C4-2B (cell line): ENCODE measurements at regions not wholly inside any gene's neighbourhood (a gene's known extent, or its start where the extent isn't known, plus 50 kb on each side); places are given as distances from the start of the nearest gene placed in this dataset.

Experiments
- H3K27ac ChIP-seq: fragments of 450-650 bp; 2 replicates; pipeline ENCODE4 v1.5.1; 2017
- ZFX ChIP-seq: fragments of 450-650 bp; IDR thresholded peaks from 2 replicates; pipeline ENCODE4 v1.6.1; 2017
- TF ChIP-seq, protein P1 (sequence below): fragments of 450-650 bp; conservative IDR thresholded peaks from 2 replicates; pipeline ENCODE4 v1.5.1; 2017; ENCODE audit warnings: mild to moderate bottlenecking

DNA sequence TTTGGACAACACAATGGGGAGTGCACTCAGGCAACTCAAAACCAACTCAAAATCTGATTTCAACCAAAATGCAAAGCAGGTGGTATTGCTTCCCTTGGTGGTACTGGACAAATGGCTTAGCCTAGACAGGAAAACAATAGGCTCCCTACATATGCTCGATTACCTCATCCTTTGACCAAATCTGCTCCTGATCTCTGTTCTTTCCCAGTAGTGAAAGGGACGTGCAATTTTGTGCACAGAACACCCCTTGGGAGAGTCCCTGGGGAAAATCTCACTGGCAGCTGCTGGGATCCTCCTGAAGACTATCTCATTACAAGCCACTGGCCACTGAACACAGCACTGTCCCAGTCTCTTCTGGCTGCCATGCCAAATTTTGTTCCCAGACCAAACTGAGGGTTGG, 149.2 kb upstream of the VSTM2A start:
- TF ChIP-seq, protein P1, sequence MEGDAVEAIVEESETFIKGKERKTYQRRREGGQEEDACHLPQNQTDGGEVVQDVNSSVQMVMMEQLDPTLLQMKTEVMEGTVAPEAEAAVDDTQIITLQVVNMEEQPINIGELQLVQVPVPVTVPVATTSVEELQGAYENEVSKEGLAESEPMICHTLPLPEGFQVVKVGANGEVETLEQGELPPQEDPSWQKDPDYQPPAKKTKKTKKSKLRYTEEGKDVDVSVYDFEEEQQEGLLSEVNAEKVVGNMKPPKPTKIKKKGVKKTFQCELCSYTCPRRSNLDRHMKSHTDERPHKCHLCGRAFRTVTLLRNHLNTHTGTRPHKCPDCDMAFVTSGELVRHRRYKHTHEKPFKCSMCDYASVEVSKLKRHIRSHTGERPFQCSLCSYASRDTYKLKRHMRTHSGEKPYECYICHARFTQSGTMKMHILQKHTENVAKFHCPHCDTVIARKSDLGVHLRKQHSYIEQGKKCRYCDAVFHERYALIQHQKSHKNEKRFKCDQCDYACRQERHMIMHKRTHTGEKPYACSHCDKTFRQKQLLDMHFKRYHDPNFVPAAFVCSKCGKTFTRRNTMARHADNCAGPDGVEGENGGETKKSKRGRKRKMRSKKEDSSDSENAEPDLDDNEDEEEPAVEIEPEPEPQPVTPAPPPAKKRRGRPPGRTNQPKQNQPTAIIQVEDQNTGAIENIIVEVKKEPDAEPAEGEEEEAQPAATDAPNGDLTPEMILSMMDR: no peak
- H3K27ac ChIP-seq: no peak overlapping the region

DNA sequence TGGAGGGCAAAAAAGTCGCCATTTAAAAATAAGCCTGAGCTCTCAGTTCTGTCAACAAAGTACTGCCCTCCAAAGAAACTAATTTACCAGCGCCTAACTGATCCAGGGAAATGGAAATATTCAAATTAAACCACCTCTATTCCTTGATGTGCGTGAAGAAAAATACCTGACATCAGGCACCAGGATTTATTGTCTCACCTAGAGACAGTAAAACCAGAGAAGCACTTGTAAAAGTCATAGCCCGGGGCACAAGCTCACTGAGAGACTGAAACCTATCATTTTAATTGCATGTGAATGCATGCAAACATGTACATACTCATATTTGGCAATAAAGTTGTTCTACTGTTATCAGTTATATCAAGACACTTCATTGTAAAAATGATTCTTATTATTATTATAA, 147.3 kb upstream of the VSTM2A start:
- TF ChIP-seq ZFX: no peak
- TF ChIP-seq, protein P1: no peak
- H3K27ac ChIP-seq: no peak overlapping the region

DNA sequence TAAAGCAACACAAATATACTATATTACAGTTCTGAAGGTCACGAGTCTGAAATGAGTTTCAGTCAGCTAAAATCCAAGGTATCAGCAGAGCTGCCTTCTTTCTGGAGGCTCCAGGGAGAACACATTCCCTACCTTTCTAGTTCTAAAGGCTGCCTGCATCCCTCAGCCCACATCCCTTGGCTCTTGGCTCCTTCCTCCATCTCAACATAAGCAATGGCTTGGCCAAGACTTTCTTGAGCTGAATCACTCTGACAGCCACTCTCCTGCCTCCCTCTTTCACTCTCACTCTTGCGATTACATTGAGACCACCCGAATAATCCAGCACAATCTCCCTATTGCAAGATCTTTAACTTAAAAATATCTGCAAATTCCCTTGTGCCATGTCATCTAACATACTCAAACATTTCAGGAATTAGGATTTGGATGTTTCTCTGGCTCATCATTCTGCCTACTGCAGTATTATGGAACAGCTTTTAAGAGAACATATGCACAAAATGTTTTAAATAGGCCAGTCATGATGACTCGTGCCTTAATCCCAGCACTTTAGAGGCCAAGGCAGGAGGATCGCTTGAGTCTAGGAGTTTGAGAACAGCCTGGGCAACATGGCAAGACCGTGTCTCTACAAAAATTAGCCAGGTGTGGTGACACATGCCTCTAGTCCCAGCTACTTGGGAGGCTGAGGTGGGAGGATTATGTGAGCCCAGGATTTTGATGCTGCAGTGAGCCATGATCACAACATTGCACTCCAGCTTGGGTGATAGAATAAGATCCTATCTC, 144.2 kb upstream of the VSTM2A start:
- TF ChIP-seq, protein P1: no peak
- TF ChIP-seq ZFX: no peak
- H3K27ac ChIP-seq: no peak overlapping the region

DNA sequence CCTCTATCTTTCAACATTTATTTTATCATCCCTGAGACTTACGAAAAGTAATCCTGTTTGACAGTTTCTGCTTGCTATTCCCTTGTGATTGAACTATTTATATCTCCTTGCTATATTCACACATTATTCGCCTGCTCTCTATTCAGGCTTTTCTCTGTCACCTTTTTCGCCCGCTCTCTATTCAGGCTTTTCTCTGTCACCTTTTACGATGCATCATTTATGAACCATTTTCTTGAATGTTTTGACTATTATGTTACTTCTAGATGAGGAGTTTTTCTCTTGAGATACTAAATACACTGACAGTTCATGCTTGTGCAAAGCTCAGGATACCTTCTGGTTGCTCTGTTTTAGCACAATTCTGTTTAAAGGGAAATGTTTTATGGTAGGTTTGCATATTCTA, 143.3 kb upstream of the VSTM2A start:
- TF ChIP-seq ZFX: no peak
- TF ChIP-seq, protein P1: no peak
- no peak overlapping the region for H3K27ac ChIP-seq

DNA sequence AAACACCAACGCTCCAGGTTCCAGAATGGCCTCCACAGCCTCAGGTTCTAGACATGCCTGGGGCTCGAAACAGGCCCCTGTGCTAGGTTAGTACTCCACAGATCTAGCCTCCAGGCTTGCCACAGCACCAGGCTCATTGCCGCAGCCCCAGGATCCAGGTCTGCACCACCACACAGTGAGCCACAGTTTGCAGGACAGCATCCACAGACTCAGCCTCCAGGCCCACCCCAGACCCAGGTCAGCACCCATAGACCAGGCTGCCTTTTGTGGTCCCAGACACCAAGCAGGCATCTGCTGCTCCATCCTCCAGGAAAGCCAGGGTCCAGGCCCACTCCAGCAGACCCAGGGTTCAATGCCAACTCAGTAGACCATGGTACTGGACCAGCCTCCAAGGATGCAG, 132.3 kb upstream of the VSTM2A start:
- H3K27ac ChIP-seq: no peak overlapping the region
- TF ChIP-seq, protein P1: no peak
- no peak for TF ChIP-seq ZFX

DNA sequence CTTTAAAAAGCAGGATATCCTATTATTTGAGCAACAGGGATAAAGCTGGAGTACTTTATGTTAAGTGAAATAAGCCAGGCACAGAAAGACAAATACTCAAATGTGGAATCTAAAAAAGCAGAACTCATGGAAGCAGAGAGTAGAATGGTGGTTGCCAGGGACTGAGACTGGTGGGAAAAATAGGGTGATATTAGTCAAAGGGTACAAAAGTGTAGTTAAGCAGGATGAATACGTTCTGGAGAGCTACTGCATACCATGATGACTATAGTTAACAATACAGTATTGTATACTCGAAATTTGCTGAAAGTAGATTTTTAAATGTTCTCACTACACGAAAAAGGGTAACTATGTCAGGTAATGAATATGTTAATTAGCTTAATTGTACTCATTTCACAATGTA, 125.5 kb upstream of the VSTM2A start:
- H3K27ac ChIP-seq: no peak overlapping the region
- no peak for TF ChIP-seq ZFX
- TF ChIP-seq, protein P1: no peak

DNA sequence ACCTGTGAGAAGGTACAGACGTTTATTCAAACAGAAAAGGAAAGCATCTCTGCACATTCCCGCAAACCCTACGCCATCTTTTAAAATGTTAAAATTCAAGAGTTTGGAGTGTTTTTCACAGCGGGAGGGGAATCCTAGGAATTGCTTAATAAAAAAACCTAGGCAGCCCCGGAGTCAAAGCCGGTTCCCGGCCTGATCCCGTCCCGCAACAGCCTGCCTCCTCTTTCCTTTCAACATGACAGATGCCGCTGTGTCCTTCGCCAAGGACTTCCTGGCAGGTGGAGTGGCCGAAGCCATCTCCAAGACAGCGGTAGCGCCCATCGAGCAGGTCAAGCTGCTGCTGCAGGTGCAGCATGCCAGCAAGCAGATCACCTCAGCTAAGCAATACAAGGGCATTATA, 123.0 kb upstream of the VSTM2A start:
- H3K27ac ChIP-seq: no peak overlapping the region
- no peak for TF ChIP-seq ZFX
- TF ChIP-seq, protein P1: no peak
